ENCODE measurements at regions not wholly inside any gene's neighbourhood (a gene's known extent, or its start where the extent isn't known, plus 50 kb on each side); places are given as distances from the start of the nearest gene placed in this dataset.
A peak's percentile ranks its signal among the peaks of the same experiment; 100 is the strongest.
"Not testable (repeated sequence)": the region's sequence is repeated elsewhere in the genome, so short reads cannot be mapped to it uniquely, and the experiment has no call there.

GRCh38 chrY:20382085-20382484 lies 193.5 kb upstream of the EIF1AY start:
- CTCF ChIA-PET (ENCODE audit: low intra/inter-chr PET ratio, low total read pairs); H3K4me2 ChIP-seq (ENCODE audit: low read depth, low read length); H3K27ac ChIP-seq (ENCODE audit: extremely low read length, insufficient read depth, low read length); H3K79me2 ChIP-seq (ENCODE audit: insufficient read depth, low read length); H4K20me1 ChIP-seq (ENCODE audit: insufficient read depth, low read length); BruUV-seq (replicated peaks); ATAC-seq; H3K4me3 ChIP-seq (replicated peaks in 1 of 3; ENCODE audit: insufficient read depth in 1 of 3, low read depth in 2 of 3, low read length in 3 of 3); DNase-seq (ENCODE audit: low spot score); in situ Hi-C loops (cut with HindIII; ENCODE audit: extremely low pct_ligation_motif_present, low pct_unique_long_range_greater_than_20kb); H2AFZ ChIP-seq (ENCODE audit: low read length); H3K27me3 ChIP-seq (ENCODE audit: control insufficient read depth in 1 of 2, insufficient read depth in 2 of 2, low read length in 2 of 2); H3K9ac ChIP-seq (ENCODE audit: insufficient read depth, low read depth, low read length); POLR2A ChIA-PET; H3K36me3 ChIP-seq (replicated peaks in 1 of 2; ENCODE audit: control insufficient read depth in 1 of 2, insufficient read depth in 2 of 2, low read length in 2 of 2); H3K9me3 ChIP-seq (ENCODE audit: low read length); intact Hi-C loops (cut with micrococcal nuclease; ENCODE audit: unreplicated experiment); FAIRE-seq; H3K4me1 ChIP-seq (ENCODE audit: insufficient read depth, low read length): not testable (repeated sequence)
- peak in 1 of 2 experiments; percentile 57; a peak in 3 of 4 replicates for TF ChIP-seq MAFK (conservative IDR thresholded peaks at IDR 0.05 in 1 of 2, IDR thresholded peaks at IDR 0.05 in 1 of 2; ENCODE audit: low read length in 2 of 2)
- TF ChIP-seq MAFF (IDR thresholded peaks at IDR 0.05; ENCODE audit: low read depth, low read length), result peak; percentile 31; the same call in 1 of the 2 replicates
- 0% methylated on average over 1 of the region's 1 CpG for WGBS (ENCODE audit: low lambda C conversion rate)

GRCh38 chrY:20408201-20408600 lies 167.4 kb upstream of the EIF1AY start:
- no peak for TF ChIP-seq ZUFSP (CRISPR knock-in tag; IDR thresholded peaks at IDR 0.05; ENCODE audit: borderline replicate concordance)
- TF ChIP-seq MTF2 (CRISPR knock-in tag; IDR thresholded peaks at IDR 0.05; ENCODE audit: borderline replicate concordance), result no peak
- TF ChIP-seq ATRX (CRISPR knock-in tag; IDR thresholded peaks at IDR 0.05; ENCODE audit: borderline replicate concordance), result no peak
- no peak for TF ChIP-seq NR2F6 (IDR thresholded peaks at IDR 0.05)
- TF ChIP-seq NR2F6 (CRISPR knock-in tag; IDR thresholded peaks at IDR 0.05), result no peak
- TF ChIP-seq ZFX (CRISPR knock-in tag; IDR thresholded peaks at IDR 0.05; ENCODE audit: low read depth), result no peak
- TF ChIP-seq SMAD1 (CRISPR knock-in tag; IDR thresholded peaks at IDR 0.05; ENCODE audit: borderline replicate concordance, low read depth), result no peak
- no peak for TF ChIP-seq MXD4 (CRISPR knock-in tag; IDR thresholded peaks at IDR 0.05)
- no peak for TF ChIP-seq ZNF547 (CRISPR knock-in tag; IDR thresholded peaks at IDR 0.05)
- no peak for TF ChIP-seq FOSL1 (CRISPR knock-in tag; IDR thresholded peaks at IDR 0.05; ENCODE audit: borderline replicate concordance)
- no peak for TF ChIP-seq IRX3 (CRISPR knock-in tag; IDR thresholded peaks at IDR 0.05; ENCODE audit: borderline replicate concordance, low read depth)
- TF ChIP-seq HMG20B (CRISPR knock-in tag; conservative IDR thresholded peaks at IDR 0.05), result no peak
- no peak for TF ChIP-seq ZNF354B (CRISPR knock-in tag; IDR thresholded peaks at IDR 0.05)
- Histone ChIP-seq H4K20me1 (ENCODE audit: insufficient read depth, low read length) (no peaks in the 10 kb centered on the region), H3K36me3 (replicated peaks in 1 of 2; ENCODE audit: control insufficient read depth in 1 of 2, insufficient read depth in 2 of 2, low read length in 2 of 2) (no peaks in the 10 kb centered on the region), H3K4me1 (ENCODE audit: insufficient read depth, low read length) (no peaks in the 10 kb centered on the region), H3K27ac (ENCODE audit: extremely low read length, insufficient read depth, low read length) (no peak overlapping the region), H3K4me3 (replicated peaks in 1 of 3; ENCODE audit: insufficient read depth in 1 of 3, low read depth in 2 of 3, low read length in 3 of 3) (no peak overlapping the region), H3K9ac (ENCODE audit: insufficient read depth, low read depth, low read length) (no peak overlapping the region), H3K79me2 (ENCODE audit: insufficient read depth, low read length) (no peaks in the 10 kb centered on the region), H3K9me3 (ENCODE audit: low read length) (no peaks in the 10 kb centered on the region; the same call in none of the 2 replicates), H2AFZ (ENCODE audit: low read length) (no peak overlapping the region), H3K27me3 (ENCODE audit: control insufficient read depth in 1 of 2, insufficient read depth in 2 of 2, low read length in 2 of 2) (no peaks in the 10 kb centered on the region), H3K4me2 (ENCODE audit: low read depth, low read length) (no peak overlapping the region)
- POLR2A ChIA-PET, result no interaction called here
- CTCF ChIA-PET (ENCODE audit: low intra/inter-chr PET ratio, low total read pairs), result no interaction called here
- 0% methylated on average over 1 of the region's 1 CpG for WGBS (ENCODE audit: low lambda C conversion rate)
- ATAC-seq, result no peak
- in situ Hi-C loops (cut with HindIII; ENCODE audit: extremely low pct_ligation_motif_present, low pct_unique_long_range_greater_than_20kb) (no loop called here), intact Hi-C loops (cut with micrococcal nuclease; ENCODE audit: unreplicated experiment) (no loop called here)
- no peak for FAIRE-seq
- BruUV-seq (replicated peaks), result no TSS peak
- DNase-seq (ENCODE audit: low spot score), result no peak

Data from HepG2 (cell line).